ENCODE measurements at regions not wholly inside any gene's neighbourhood (a gene's known extent, or its start where the extent isn't known, plus 50 kb on each side); places are given as distances from the start of the nearest gene placed in this dataset.

- no peak for DNase-seq (ENCODE audit: low read depth, low spot score)
Observed at GRCh38 chr13:68168448-68168847, 938.3 kb upstream of the PCDH9 start.

GRCh38 chr13:68160466-68160865 is 930.3 kb upstream of the PCDH9 start:
- no peak for DNase-seq (ENCODE audit: low read depth, low spot score)

DNA sequence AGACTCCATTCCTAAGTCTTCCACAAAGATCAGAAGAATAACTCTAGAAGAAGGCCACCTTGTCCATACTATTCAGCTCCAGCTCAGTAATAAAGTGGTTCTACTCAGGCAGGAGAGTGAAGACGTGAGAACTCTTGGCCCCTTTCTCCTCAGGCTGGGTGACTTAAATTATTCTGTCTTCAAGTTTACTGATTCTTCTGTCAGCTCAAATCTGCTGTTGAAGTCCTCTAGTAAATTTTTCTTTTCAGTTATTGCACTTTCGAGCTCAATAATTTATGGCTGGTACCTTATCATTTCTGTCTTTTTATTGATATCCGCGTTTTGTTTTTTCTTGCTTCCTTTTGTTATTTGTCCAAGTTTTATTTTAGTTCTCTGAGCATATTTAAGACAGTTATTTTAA is 922.3 kb upstream of the PCDH9 start:
- DNase-seq (ENCODE audit: low read depth, low spot score) = no peak

GRCh38 chr13:68145852-68146251 is 915.7 kb upstream of the PCDH9 start:
- no peak for DNase-seq (ENCODE audit: low read depth, low spot score)

DNA sequence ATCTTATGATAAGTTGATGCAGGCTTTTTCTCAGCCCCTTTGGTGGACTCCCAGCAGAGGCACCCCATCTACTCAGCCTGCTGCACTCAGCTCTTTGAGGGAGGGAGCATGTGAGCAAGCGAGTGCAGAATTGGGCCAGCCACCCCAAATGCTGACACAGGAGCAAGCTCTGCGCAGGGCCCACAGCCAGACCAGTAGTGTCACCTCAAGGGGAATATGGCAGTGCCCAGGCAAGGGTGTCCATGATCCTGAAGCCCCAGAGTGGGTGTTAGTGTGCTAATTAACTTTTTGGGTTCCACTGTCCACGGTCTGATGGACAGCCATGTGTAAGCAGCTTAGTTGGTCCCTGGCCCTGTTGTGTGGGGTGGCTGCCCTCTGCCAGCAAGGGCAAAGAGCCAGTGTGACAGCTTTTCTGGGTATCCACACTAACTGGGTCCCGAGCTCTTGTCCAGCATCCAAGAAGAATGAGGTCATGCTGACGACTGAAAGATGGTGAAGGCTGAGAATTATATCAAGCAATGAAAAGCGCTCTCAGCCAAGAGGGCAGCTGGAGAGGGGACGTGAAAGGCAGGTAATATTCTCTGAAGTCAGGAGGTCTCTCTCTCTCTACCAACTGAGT is 898.3 kb upstream of the PCDH9 start:
- DNase-seq (ENCODE audit: low read depth, low spot score) = no peak

- DNase-seq (ENCODE audit: low read depth, low spot score) = no peak
Observed at GRCh38 chr13:68125087-68125480, 894.9 kb upstream of the PCDH9 start.

DNA sequence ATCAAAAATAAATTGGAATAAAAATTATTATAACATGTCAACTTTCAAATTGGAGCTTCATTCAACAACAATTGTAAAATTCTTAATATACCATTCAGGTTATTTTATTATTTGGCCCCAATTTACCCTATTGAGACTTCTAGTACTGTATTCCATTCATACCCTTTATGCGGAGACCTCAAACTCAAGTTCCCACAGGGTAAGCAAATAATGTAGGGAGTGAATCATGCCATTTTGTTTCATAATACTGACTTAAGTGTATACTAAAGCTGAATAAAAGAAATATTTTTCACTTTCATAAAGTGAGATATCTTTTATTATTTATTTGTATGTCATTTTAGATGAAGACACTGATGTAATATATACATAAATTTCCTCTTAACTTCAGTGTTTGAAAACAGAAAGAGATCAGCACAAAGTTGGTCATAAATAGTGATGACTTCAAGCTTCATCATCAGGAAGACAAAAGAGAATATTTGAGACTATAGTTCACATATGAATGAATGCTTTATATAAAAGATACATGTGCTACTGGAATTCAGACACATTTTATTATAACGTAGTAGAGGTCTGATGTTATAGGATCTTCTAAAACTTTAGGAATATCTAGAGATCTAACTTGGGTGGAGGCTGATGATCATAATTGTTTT is 894.4 kb upstream of the PCDH9 start:
- no peak for DNase-seq (ENCODE audit: low read depth, low spot score)

DNA sequence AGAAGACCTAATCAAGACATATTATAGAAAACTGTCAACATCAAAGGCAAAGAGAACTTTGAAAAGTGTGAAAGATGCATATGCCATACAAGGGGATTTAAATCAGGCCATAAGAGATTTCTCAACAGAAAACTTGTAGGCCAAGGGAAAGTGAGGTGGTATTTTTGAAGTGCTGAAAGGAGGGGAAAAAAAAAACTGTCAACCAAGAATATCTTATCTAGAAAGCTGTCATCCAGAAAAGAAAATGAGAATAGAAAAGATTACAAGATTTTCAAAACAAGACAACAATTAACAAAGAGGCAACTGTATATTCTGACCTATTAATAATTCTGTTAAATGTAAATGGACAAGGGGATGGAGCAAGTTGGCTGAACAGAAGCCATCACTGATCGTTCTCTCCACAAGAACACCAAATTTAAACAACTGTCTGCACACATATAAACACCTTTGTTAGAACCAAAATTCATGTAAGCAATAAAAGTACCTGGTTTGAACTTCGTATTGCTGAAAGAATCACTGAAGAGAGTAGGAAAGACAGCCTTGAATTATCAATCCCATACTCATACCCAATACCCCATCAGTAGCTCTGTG is 880.1 kb upstream of the PCDH9 start:
- no peak for DNase-seq (ENCODE audit: low read depth, low spot score)

GRCh38 chr13:68107667-68108066 is 877.5 kb upstream of the PCDH9 start:
- no peak for DNase-seq (ENCODE audit: low read depth, low spot score)

- DNase-seq (ENCODE audit: low read depth, low spot score) = no peak
Observed at GRCh38 chr13:68099631-68100030, 869.5 kb upstream of the PCDH9 start.

DNA sequence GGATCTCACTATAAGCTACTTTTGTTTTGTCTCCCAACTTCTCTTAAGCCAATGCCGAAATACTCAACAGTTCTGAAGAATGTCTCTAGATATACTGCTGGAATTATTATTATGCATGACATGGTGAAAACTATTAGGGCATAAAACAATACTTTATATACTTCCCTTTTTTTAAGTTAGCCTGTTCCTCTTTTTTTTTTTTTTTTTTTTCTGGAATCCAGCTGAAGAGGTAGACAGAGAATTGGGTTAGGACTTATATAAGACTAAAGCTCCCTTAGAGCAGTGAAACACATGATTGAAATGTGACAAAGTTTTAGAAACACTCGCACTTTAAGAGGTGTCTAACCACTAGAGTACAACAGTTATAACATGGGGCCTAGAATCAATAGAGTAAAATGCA is 850.9 kb upstream of the PCDH9 start:
- no peak for DNase-seq (ENCODE audit: low read depth, low spot score)

GRCh38 chr13:68078874-68079273 is 848.7 kb upstream of the PCDH9 start:
- DNase-seq (ENCODE audit: low read depth, low spot score) = no peak

GRCh38 chr13:68078469-68078868 is 848.3 kb upstream of the PCDH9 start:
- no peak for DNase-seq (ENCODE audit: low read depth, low spot score)

DNA sequence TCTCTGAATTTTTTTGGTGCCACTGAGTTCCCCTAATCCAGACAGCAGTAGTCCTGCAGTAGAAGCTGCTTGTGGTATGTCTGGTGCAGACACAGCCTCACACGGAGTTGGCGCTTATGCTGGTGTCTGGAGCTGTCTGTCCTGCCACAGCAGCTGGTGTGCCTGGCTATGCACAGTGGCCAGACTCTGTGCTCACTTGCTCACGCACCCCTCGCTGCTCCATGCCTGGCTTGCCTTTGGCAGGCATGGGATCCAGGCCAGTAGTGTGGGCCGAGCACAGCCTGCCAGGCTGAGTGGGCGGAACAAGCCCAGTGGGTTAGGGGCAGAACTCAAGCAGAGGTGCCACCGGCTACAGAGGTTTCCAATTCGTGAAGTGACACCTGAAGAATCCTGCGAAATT is 845.9 kb upstream of the PCDH9 start:
- no peak for DNase-seq (ENCODE audit: low read depth, low spot score)

DNA sequence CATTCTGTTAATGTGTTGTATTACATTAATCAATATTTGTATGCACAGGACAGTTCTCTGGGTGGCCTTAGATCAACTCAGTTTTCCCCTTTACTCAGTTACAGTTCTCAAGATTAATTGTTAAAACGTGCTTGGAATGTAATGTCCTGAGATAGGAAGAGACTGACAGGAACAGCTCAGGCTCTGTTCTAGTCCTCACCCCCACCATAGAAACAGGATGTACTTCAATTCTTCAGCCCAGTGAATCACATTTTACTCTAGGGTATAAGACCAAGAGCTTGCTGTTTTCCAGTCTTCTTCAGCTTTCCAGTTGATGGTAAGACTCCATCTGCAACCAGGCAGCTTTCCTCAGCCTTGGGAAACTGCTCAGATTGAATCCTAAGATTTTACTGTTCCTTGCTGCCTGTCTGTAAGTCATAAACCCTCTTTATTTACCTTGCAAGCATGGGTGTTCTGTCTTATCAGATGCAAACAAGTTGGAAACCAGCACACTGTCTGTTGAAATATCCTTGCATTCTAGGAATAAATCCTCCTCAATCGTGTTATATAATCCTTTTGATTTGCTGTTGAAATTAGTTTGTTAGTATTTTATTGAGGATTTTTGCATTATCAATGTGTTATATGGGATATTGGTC is 836.9 kb upstream of the PCDH9 start:
- DNase-seq (ENCODE audit: low read depth, low spot score) = no peak

DNA sequence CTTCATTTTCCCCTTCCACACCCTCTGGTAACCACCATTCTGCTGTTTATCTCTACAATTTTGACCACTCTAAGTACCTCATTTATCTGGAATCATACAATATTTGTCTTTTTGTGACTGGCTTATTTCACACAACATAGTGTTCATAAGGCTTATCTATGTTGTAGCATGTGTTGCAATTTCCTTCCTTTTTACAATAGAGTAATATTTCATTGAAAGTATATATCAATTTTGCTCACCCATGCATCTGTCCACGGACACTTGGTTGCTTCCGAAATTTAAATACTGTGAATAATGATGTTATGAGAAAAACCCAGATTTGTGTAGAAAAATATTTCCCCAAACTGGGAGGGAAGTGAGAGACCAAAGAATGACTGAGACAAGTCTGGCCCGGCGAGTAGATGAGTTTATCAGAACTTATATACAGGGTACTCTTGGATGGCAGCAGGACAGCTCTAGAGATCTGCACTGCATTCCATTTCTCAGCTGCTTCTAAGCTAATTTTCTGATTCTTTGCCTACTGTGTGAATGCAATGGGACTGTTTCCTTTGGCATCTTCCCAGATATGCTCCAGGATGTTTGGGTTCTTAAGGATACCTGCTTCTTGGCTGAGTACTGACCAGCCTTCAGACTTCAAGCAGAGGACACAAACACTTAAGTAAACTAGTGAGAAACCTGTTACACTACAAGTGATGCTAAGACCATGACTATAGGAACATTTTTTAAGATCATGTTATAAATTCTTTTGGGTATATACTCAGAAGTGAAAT is 834.0 kb upstream of the PCDH9 start:
- DNase-seq (ENCODE audit: low read depth, low spot score) = no peak

DNA sequence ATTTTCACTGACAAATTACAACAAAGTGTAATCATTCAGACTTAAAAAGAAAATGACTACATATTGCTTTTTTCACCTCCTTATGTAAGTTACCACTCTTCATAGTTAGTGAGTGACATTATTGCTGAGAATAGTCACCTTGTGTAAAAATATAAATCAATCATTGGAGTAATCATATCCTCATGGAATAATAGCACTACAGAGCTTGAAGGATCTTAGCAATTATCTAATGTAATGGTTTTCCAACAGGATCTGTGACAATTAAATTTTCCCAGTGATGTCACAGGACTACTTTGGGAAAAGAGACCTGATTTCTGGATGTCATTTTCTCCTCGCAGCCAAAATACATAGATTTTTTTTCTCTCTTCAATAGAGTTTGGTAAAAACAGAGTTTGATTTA is 833.0 kb upstream of the PCDH9 start:
- no peak for DNase-seq (ENCODE audit: low read depth, low spot score)

DNA sequence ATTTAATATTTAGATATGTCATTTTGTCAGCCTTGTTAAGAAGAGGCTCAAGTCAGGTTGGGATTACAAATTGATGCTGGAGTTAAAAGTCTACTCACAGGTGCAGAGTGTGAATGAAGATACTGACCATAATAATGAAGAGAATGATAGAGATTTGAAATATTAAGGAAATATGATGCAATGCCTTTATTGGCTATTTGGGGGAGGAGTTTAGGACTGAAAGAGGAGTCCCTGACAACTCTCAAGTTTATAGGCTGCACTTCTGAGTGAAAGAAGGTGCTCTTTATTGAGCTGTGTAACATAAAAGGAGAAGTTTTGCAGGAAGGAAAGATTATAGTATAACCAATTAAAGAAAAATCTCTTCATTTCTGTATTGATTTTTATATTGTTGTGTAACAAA is 827.7 kb upstream of the PCDH9 start:
- no peak for DNase-seq (ENCODE audit: low read depth, low spot score)

DNA sequence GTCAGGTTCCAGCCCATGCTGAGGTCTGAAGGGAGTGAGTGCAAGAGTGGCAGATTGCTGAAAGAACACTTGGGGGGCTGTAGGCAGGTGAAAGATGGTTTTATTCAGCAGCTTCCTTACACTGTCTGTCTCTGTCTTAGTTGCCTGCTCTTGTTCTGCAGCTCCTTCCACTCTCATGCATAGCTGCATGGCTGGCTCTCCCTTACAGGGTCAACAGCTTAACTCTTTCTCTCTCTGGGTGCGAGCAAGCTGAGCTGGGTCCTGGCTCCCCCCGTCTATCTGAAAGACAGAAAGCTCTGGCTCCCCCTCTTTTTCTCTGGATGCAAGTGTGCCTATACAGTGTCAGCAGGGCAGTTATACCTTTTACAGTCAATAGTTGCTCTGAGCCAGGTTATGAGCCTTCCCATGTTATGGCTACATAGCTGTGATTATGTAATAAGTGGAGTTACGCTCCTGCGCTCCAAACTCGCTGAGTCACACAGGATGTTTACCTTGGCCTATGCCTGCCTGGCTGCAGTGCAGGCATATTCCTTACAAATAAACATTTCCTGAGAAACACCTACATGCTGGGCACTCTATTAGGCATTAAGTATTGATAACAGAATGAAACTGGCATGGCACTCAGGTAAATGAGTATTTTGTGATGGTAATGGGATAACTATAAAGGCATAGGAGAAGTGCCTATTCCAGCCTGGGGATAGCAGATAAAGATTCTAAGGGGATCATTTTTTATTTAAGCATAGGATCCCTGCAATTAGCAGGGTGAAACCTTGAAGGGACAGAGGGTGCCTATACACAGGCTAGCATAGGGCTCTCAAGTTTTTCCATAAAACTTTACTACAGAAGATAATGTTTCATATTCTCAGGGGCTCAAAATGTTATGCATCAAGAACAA is 826.9 kb upstream of the PCDH9 start:
- DNase-seq (ENCODE audit: low read depth, low spot score) = no peak

DNA sequence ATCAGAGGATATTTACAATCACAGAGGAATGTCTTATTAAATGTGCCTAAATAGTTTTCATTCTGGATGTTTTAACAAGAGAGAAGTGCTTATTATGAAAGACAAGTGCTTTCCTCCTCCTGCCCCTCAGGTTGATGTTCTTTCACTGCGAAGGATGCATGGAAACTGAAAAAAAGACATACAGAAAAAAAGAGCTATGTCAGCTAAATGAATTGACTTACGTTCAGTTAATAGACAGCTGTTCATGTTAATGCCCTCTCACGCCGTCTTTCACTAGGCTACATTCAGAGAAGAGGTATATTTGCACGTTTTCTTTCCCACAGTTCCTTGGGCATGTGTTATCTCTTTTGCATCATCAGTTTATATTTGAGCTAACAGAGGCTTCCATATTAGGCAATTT is 821.8 kb upstream of the PCDH9 start:
- DNase-seq (ENCODE audit: low read depth, low spot score) = no peak

- DNase-seq (ENCODE audit: low read depth, low spot score) = no peak
Observed at GRCh38 chr13:68050761-68051160, 820.6 kb upstream of the PCDH9 start.

Measured in ELF-1 (cell line).